Type B pancreatic cell (in vitro differentiated cells): ENCODE measurements at regions not wholly inside any gene's neighbourhood (a gene's known extent, or its start where the extent isn't known, plus 50 kb on each side); places are given as distances from the start of the nearest gene placed in this dataset.

Experiments
- DNase-seq: peaks from one replicate; pipeline ENCODE4 v3.0.0; 2021; ENCODE audit warnings: mixed read lengths; ENCODE audit not compliant: unreplicated experiment; ENCODE audit errors: extremely low spot score
- H3K27ac Mint-ChIP-seq: 2 replicates; pipeline ENCODE4 v1.8.0; 2021; ENCODE audit warnings: mild to moderate bottlenecking, mixed read lengths
- H3K27me3 Mint-ChIP-seq: 2 replicates; pipeline ENCODE4 v1.8.0; 2021; ENCODE audit warnings: mixed read lengths
- H3K36me3 Mint-ChIP-seq: 2 replicates; pipeline ENCODE4 v1.8.0; 2021; ENCODE audit warnings: mixed read lengths
- H3K4me1 Mint-ChIP-seq: one replicate; pipeline ENCODE4 v1.8.0; 2021; ENCODE audit warnings: mixed read lengths; ENCODE audit not compliant: unreplicated experiment
- H3K4me3 Mint-ChIP-seq: 2 replicates; pipeline ENCODE4 v1.8.0; 2021; ENCODE audit warnings: mild to moderate bottlenecking, mixed read lengths
- H3K9me3 Mint-ChIP-seq: 2 replicates; pipeline ENCODE4 v1.8.0; 2021; ENCODE audit warnings: mixed read lengths
- CTCF ChIP-seq: fragments of 200-600 bp; sonication (generic); conservative IDR thresholded peaks from 2 replicates; pipeline ENCODE4 v1.5.0; 2021; ENCODE audit warnings: antibody characterized with exemption, mild to moderate bottlenecking

- H3K4me1 Mint-ChIP-seq, result no peaks in the 10 kb centered on the region
- no peak for TF ChIP-seq CTCF
- no peaks in the 10 kb centered on the region for H3K9me3 Mint-ChIP-seq
- no peak for DNase-seq
- no peak overlapping the region for H3K27ac Mint-ChIP-seq
- no peaks in the 10 kb centered on the region for H3K27me3 Mint-ChIP-seq
- no peaks in the 10 kb centered on the region for H3K36me3 Mint-ChIP-seq
- no peak overlapping the region for H3K4me3 Mint-ChIP-seq
These were observed 76.3 kb upstream of the PRKAR2B start for GRCh38 chr7:106968160-106968559.

GRCh38 chr7:106978425-106979420, 65.8 kb upstream of the PRKAR2B start:
- H3K27ac Mint-ChIP-seq, result no peak overlapping the region

GRCh38 chr7:106979551-106980357, 64.8 kb upstream of the PRKAR2B start:
- no peak for DNase-seq
- no peaks in the 10 kb centered on the region for H3K27me3 Mint-ChIP-seq

More at GRCh38 chr7:106978425-106979420, 65.8 kb upstream of the PRKAR2B start:
- Mint-ChIP-seq H3K4me3 (no peak overlapping the region), H3K27me3 (no peaks in the 10 kb centered on the region), H3K4me1 (peaks cover 11% of the 10 kb centered on the region), H3K9me3 (no peaks in the 10 kb centered on the region), H3K36me3 (no peaks in the 10 kb centered on the region)
- peak; percentile 59 for TF ChIP-seq CTCF
- no peak for DNase-seq

GRCh38 chr7:106980358-106980685, 64.2 kb upstream of the PRKAR2B start:
- TF ChIP-seq CTCF, result no peak
- DNase-seq, result no peak
- Mint-ChIP-seq H3K4me1 (peaks cover 11% of the 10 kb centered on the region), H3K4me3 (no peak overlapping the region), H3K36me3 (no peaks in the 10 kb centered on the region), H3K27ac (no peak overlapping the region), H3K9me3 (no peaks in the 10 kb centered on the region), H3K27me3 (no peaks in the 10 kb centered on the region)

More at GRCh38 chr7:106979551-106980357, 64.8 kb upstream of the PRKAR2B start:
- no peaks in the 10 kb centered on the region for H3K36me3 Mint-ChIP-seq
- H3K4me3 Mint-ChIP-seq, result no peak overlapping the region
- no peak overlapping the region for H3K27ac Mint-ChIP-seq
- no peaks in the 10 kb centered on the region for H3K9me3 Mint-ChIP-seq
- TF ChIP-seq CTCF, result no peak
- H3K4me1 Mint-ChIP-seq, result peaks cover 11% of the 10 kb centered on the region

- no peak for TF ChIP-seq CTCF
- Mint-ChIP-seq H3K4me1 (peaks cover 11% of the 10 kb centered on the region), H3K36me3 (no peaks in the 10 kb centered on the region), H3K27ac (peak overlapping the region; percentile 35), H3K9me3 (no peaks in the 10 kb centered on the region), H3K27me3 (no peaks in the 10 kb centered on the region), H3K4me3 (peak overlapping the region; percentile 16)
- no peak for DNase-seq
These were observed 62.1 kb upstream of the PRKAR2B start for GRCh38 chr7:106982415-106982814.
